GM12892 (cell line): ENCODE measurements at regions not wholly inside any gene's neighbourhood (a gene's known extent, or its start where the extent isn't known, plus 50 kb on each side); places are given as distances from the start of the nearest gene placed in this dataset.

Source experiments
- POLR2A ChIP-seq: IDR thresholded peaks from 2 replicates; pipeline ENCODE4 v1.6.1; 2011; ENCODE audit warnings: low read depth, low read length, control low read depth
- POLR2AphosphoS5 ChIP-seq: IDR thresholded peaks from 2 replicates; pipeline ENCODE4 v1.6.1; 2011; ENCODE audit warnings: low read depth, low read length, control low read depth
- TAF1 ChIP-seq: IDR thresholded peaks from 2 replicates; pipeline ENCODE4 v1.6.1; 2011; ENCODE audit warnings: low read depth, mild to moderate bottlenecking, control low read depth, low read length, borderline replicate concordance

GRCh38 chr21:45592208-45592619, 50.0 kb upstream of the SLC19A1 start:
- TF ChIP-seq TAF1 (no peak), POLR2A (no peak), POLR2AphosphoS5 (no peak)
